K562 (cell line): ENCODE measurements at regions not wholly inside any gene's neighbourhood (a gene's known extent, or its start where the extent isn't known, plus 50 kb on each side); places are given as distances from the start of the nearest gene placed in this dataset.

Experiments
- ATAC-seq: fragments of 200-7000 bp; cut with Tn5 transposase; 3 replicates; pipeline ENCODE4 v1.9.1; 2020; ENCODE audit warnings: moderate library complexity
- BruUV-seq: library from RNA; stranded (reverse); fragments of 400-500 nt; replicated peaks from 2 replicates; lab custom pipeline; 2021; lab: Mats Ljungman, UMichigan
- CTCF ChIA-PET: fragments of 300-600 bp; formaldehyde crosslinking; extraction: SDS; loops from one replicate; lab custom pipeline; 2021; ENCODE audit warnings: low intra/inter-chr PET ratio; lab: Yijun Ruan, JAX
- POLR2A ChIA-PET: fragments of 300-600, 350-650 bp; sonication (Branson Sonifier 250); formaldehyde crosslinking; extraction: SDS; loops from one replicate; lab custom pipeline; 2021; ENCODE audit warnings: antibody characterized with exemption, inconsistent platforms; lab: Yijun Ruan, JAX
- DNase-seq, 4 experiments: peaks; one replicate each; pipeline versions ENCODE4 v3.0.0 to v3.0.0-alpha.2; 2011 to 2018; ENCODE audit warnings: low spot score in 3 of 4, mixed read lengths in 3 of 4; ENCODE audit errors: extremely low read depth in 1 of 4
- FAIRE-seq: peaks from 2 replicates; lab custom pipeline; 2011; peaks lifted over from hg19 to GRCh38; lab: Jason Lieb, UNC
- H2AFZ ChIP-seq: 2 replicates; pipeline ENCODE4 v1.6.0; 2011; ENCODE audit warnings: low read depth, low read length, control low read depth, inconsistent platforms
- H3K27ac ChIP-seq: fragments of 200-600 bp; 3 replicates; pipeline ENCODE4 v1.8.0; 2011; ENCODE audit warnings: low read depth, mild to moderate bottlenecking, control low read depth, inconsistent platforms, low read length, moderate library complexity, mixed read lengths; ENCODE audit errors: extremely low read depth
- H3K27me3 ChIP-seq, 2 experiments: fragments of 300-600 bp in 1 of 2; 2 replicates in 1 of 2; 3 replicates in 1 of 2; pipeline versions ENCODE4 v1.6.0 to v1.8.0; 2011; ENCODE audit warnings: inconsistent platforms in 2 of 2, low read length in 2 of 2, mild to moderate bottlenecking in 1 of 2, mixed read lengths in 1 of 2, moderate library complexity in 1 of 2; ENCODE audit not compliant: control insufficient read depth in 2 of 2, insufficient read depth in 2 of 2
- H3K36me3 ChIP-seq: fragments of 300-600 bp; 3 replicates; pipeline ENCODE4 v1.8.0; 2011; ENCODE audit warnings: mild to moderate bottlenecking, low read length, inconsistent platforms; ENCODE audit not compliant: control insufficient read depth, insufficient read depth
- H3K4me1 ChIP-seq, 2 experiments: fragments of 200-600 bp in 1 of 2; replicated peaks in 1 of 2; 2 replicates in 1 of 2; 3 replicates in 1 of 2; pipeline versions ENCODE4 v1.5.1 to v1.8.0; 2011; ENCODE audit warnings: inconsistent platforms in 2 of 2, low read length in 2 of 2, mild to moderate bottlenecking in 1 of 2, mixed read lengths in 1 of 2, moderate library complexity in 1 of 2; ENCODE audit not compliant: control insufficient read depth in 2 of 2, insufficient read depth in 2 of 2
- H3K4me2 ChIP-seq: 2 replicates; pipeline ENCODE4 v1.6.1; 2011; ENCODE audit warnings: low read length, control low read depth, inconsistent platforms, mixed read lengths; ENCODE audit not compliant: insufficient read depth
- H3K4me3 ChIP-seq: fragments of 200-600 bp; sonication (generic), shearing (Covaris generic); 2 replicates; pipeline ENCODE4 v1.5.1; 2016; ENCODE audit warnings: control low read depth, inconsistent platforms
- H3K79me2 ChIP-seq: fragments of 200-600 bp; 3 replicates; pipeline ENCODE4 v1.8.0; 2011; ENCODE audit warnings: low read length, inconsistent platforms; ENCODE audit not compliant: control insufficient read depth, insufficient read depth
- H3K9ac ChIP-seq, 2 experiments: 2 replicates each; pipeline versions ENCODE4 v1.6.0 to v1.6.1; 2011; ENCODE audit warnings: low read depth in 2 of 2, low read length in 2 of 2, control low read depth in 1 of 2, inconsistent platforms in 1 of 2, mild to moderate bottlenecking in 1 of 2, mixed read lengths in 1 of 2; ENCODE audit not compliant: insufficient read depth in 1 of 2
- H3K9me1 ChIP-seq: one replicate; pipeline ENCODE4 v1.6.0; 2011; ENCODE audit warnings: inconsistent platforms, mild to moderate bottlenecking, low read length, moderate library complexity; ENCODE audit not compliant: control insufficient read depth, insufficient read depth
- H3K9me3 ChIP-seq: replicated peaks from 2 replicates; pipeline ENCODE4 v1.5.1; 2011; ENCODE audit warnings: low read depth, low read length, inconsistent platforms; ENCODE audit not compliant: control insufficient read depth, insufficient read depth
- H4K20me1 ChIP-seq: replicated peaks from 2 replicates; pipeline ENCODE4 v1.6.1; 2011; ENCODE audit warnings: low read length, inconsistent platforms, mixed read lengths; ENCODE audit not compliant: control insufficient read depth, insufficient read depth
- MCM2 ChIP-seq: fragments of 450-650 bp; IDR thresholded peaks from 2 replicates; pipeline ENCODE4 v1.6.1; 2017; ENCODE audit warnings: low read depth, mild to moderate bottlenecking
- MECOM ChIP-seq: fragments of 250-450 bp; sonication (Bioruptor Pico); IDR thresholded peaks from 2 replicates; pipeline ENCODE4 v1.8.0; 2022; ENCODE audit warnings: inconsistent platforms
- MXI1 ChIP-seq: IDR thresholded peaks from 2 replicates; pipeline ENCODE4 v1.6.1; 2011; ENCODE audit warnings: low read depth, mild to moderate bottlenecking, improper control_type of control experiment, low read length
- PHB2 ChIP-seq: fragments of 450-650 bp; IDR thresholded peaks from 2 replicates; pipeline ENCODE4 v1.6.1; 2017; ENCODE audit warnings: low read depth
- RCOR1 ChIP-seq, 2 experiments: IDR thresholded peaks; 2 replicates each; pipeline ENCODE4 v1.6.1; 2012; ENCODE audit warnings: low read depth in 2 of 2, low read length in 2 of 2, borderline replicate concordance in 1 of 2, improper control_type of control experiment in 1 of 2
- SPI1 ChIP-seq: IDR thresholded peaks from 2 replicates; pipeline ENCODE4 v1.6.1; 2011; ENCODE audit warnings: low read depth, low read length, control low read depth, borderline replicate concordance
- TAF9B ChIP-seq: fragments of 450-650 bp; IDR thresholded peaks from 2 replicates; pipeline ENCODE4 v1.6.1; 2018; ENCODE audit warnings: mild to moderate bottlenecking; ENCODE audit not compliant: partially characterized antibody
- TEAD2 ChIP-seq: fragments of 450-650 bp; IDR thresholded peaks from 2 replicates; pipeline ENCODE4 v1.6.1; 2016; ENCODE audit warnings: missing genetic modification characterization, control low read depth, missing compliant biosample characterization
- TRIM24 ChIP-seq, 2 experiments: fragments of 450-650 bp; IDR thresholded peaks; 2 replicates each; pipeline ENCODE4 v1.6.1; 2016
- YBX1 ChIP-seq: fragments of 450-650 bp; IDR thresholded peaks from 2 replicates; pipeline ENCODE4 v1.7.1; 2016; ENCODE audit warnings: mild to moderate bottlenecking
- ZFP36 ChIP-seq: fragments of 150-350 bp; IDR thresholded peaks from 2 replicates; pipeline ENCODE4 v1.6.1; 2018; ENCODE audit warnings: low read length, low read depth; ENCODE audit not compliant: partially characterized antibody
- ZNF184 ChIP-seq: sonication (generic); formaldehyde crosslinking; IDR thresholded peaks from 2 replicates; pipeline ENCODE4 v1.5.0; 2020; ENCODE audit warnings: missing genetic modification reagents
- ZNF23 ChIP-seq: fragments of 250-450 bp; sonication (Bioruptor Pico); IDR thresholded peaks from 2 replicates; pipeline ENCODE4 v1.4.0; 2020; ENCODE audit warnings: mild to moderate bottlenecking
- ZNF24 ChIP-seq: fragments of 450-650 bp; IDR thresholded peaks from 2 replicates; pipeline ENCODE4 v1.6.1; 2016
- ZNF384 ChIP-seq: IDR thresholded peaks from 2 replicates; pipeline ENCODE4 v1.6.1; 2012; ENCODE audit warnings: low read depth, low read length, improper control_type of control experiment
- ZSCAN32 ChIP-seq: fragments of 450-650 bp; formaldehyde crosslinking; IDR thresholded peaks from 2 replicates; pipeline ENCODE4 v1.4.0; 2020; ENCODE audit warnings: mild to moderate bottlenecking, moderate library complexity
- WGBS: fragments of 100-300 bp; shearing (Covaris generic); methylation state at CpG from one replicate; pipeline ENCODE4 v1.1.6; 2016; ENCODE audit warnings: low coverage, mixed read lengths; ENCODE audit not compliant: insufficient coverage; ENCODE audit errors: missing lambda C conversion rate; 5-methylcytosine and 5-hydroxymethylcytosine counted together
- in situ Hi-C: fragments of 300-500 bp; cut with MboI; formaldehyde crosslinking; loops from 4 replicates; pipeline ENCODE4 v1.15.0; 2018; ENCODE audit warnings: inconsistent platforms, mixed read lengths
- intact Hi-C: fragments of 100-400 bp; cut with micrococcal nuclease; formaldehyde crosslinking; loops from 2 replicates; pipeline ENCODE4 v1.14.2; 2022
- TF ChIP-seq, protein P1 (sequence below): sonication (generic); formaldehyde crosslinking; IDR thresholded peaks from 2 replicates; pipeline ENCODE4 v1.9.0; 2022; ENCODE audit warnings: mild to moderate bottlenecking, missing genetic modification reagents
- TF ChIP-seq, protein P2 (sequence below): sonication (generic); formaldehyde crosslinking; IDR thresholded peaks from 2 replicates; pipeline ENCODE4 v1.8.0; 2023; ENCODE audit warnings: mild to moderate bottlenecking, missing genetic modification reagents
- TF ChIP-seq, protein P3 (sequence below): IDR thresholded peaks from 2 replicates; pipeline ENCODE4 v1.6.1; 2014; ENCODE audit warnings: antibody characterized with exemption
- TF ChIP-seq, protein P4 (sequence below), 3 experiments: IDR thresholded peaks in 2 of 3; conservative IDR thresholded peaks in 1 of 3; 2 replicates each; pipeline ENCODE4 v1.5.1; 2011 to 2012; ENCODE audit warnings: low read length in 3 of 3, mild to moderate bottlenecking in 3 of 3, control low read depth in 2 of 3, improper control_type of control experiment in 1 of 3, inconsistent platforms in 1 of 3, low read depth in 1 of 3, mixed read lengths in 1 of 3, moderate library complexity in 1 of 3; ENCODE audit not compliant: insufficient read depth in 2 of 3

DNA sequence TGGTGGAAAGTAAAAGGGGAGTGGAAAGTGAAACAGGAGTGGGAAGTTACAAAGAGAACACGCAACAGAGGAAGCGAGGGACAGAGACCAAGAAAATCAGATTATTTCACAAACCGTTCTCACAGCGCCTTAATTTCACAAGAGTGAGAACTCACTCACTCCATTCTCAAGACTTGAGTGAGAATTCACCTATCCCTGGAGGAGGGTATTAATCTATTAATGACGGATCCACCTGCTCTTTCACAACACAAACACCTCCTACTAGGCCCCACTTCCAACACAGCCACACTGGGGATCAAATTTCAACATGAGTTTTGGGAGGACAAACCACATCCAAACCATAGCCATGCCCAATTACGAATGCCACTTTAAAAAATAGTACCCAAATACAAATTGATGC lies 297.6 kb downstream of the GPAM start:
- Histone ChIP-seq H3K79me2 (no peaks in the 10 kb centered on the region), H3K27ac (no peak overlapping the region), H2AFZ (no peak overlapping the region), H3K4me1 (no peaks in the 10 kb centered on the region), H3K4me3 (no peak overlapping the region), H3K4me2 (no peak overlapping the region), H3K9me1 (no peaks in the 10 kb centered on the region), H3K36me3 (no peaks in the 10 kb centered on the region), H3K27me3 (no peaks in the 10 kb centered on the region), H4K20me1 (no peaks in the 10 kb centered on the region), H3K9me3 (no peaks in the 10 kb centered on the region), H3K9ac (no peak overlapping the region)
- DNase-seq = no peak
- BruUV-seq = no TSS peak
- no peak for TF ChIP-seq MECOM (CRISPR knock-in tag)
- TF ChIP-seq PHB2 = no peak
- TF ChIP-seq, protein P1, sequence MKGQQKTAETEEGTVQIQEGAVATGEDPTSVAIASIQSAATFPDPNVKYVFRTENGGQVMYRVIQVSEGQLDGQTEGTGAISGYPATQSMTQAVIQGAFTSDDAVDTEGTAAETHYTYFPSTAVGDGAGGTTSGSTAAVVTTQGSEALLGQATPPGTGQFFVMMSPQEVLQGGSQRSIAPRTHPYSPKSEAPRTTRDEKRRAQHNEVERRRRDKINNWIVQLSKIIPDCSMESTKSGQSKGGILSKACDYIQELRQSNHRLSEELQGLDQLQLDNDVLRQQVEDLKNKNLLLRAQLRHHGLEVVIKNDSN = no peak
- no peak for TF ChIP-seq RCOR1 (IDR thresholded peaks at IDR 0.05; ENCODE audit: borderline replicate concordance in 1 of 2, low read depth in 2 of 2, low read length in 2 of 2)
- TF ChIP-seq YBX1 = no peak
- TF ChIP-seq, protein P2, sequence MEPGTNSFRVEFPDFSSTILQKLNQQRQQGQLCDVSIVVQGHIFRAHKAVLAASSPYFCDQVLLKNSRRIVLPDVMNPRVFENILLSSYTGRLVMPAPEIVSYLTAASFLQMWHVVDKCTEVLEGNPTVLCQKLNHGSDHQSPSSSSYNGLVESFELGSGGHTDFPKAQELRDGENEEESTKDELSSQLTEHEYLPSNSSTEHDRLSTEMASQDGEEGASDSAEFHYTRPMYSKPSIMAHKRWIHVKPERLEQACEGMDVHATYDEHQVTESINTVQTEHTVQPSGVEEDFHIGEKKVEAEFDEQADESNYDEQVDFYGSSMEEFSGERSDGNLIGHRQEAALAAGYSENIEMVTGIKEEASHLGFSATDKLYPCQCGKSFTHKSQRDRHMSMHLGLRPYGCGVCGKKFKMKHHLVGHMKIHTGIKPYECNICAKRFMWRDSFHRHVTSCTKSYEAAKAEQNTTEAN (CRISPR knock-in tag) = no peak
- TF ChIP-seq TRIM24 (IDR thresholded peaks at IDR 0.05) = no peak
- TF ChIP-seq, protein P3, sequence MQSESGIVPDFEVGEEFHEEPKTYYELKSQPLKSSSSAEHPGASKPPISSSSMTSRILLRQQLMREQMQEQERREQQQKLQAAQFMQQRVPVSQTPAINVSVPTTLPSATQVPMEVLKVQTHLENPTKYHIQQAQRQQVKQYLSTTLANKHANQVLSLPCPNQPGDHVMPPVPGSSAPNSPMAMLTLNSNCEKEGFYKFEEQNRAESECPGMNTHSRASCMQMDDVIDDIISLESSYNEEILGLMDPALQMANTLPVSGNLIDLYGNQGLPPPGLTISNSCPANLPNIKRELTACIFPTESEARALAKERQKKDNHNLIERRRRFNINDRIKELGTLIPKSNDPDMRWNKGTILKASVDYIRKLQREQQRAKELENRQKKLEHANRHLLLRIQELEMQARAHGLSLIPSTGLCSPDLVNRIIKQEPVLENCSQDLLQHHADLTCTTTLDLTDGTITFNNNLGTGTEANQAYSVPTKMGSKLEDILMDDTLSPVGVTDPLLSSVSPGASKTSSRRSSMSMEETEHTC = no peak
- TF ChIP-seq MCM2 = no peak
- TF ChIP-seq ZNF24 = no peak
- no peak for TF ChIP-seq MXI1
- TF ChIP-seq TAF9B = no peak
- no peak for TF ChIP-seq ZSCAN32 (CRISPR knock-in tag)
- no peak for TF ChIP-seq SPI1
- TF ChIP-seq ZNF184 (CRISPR knock-in tag) = no peak
- TF ChIP-seq, protein P4, sequence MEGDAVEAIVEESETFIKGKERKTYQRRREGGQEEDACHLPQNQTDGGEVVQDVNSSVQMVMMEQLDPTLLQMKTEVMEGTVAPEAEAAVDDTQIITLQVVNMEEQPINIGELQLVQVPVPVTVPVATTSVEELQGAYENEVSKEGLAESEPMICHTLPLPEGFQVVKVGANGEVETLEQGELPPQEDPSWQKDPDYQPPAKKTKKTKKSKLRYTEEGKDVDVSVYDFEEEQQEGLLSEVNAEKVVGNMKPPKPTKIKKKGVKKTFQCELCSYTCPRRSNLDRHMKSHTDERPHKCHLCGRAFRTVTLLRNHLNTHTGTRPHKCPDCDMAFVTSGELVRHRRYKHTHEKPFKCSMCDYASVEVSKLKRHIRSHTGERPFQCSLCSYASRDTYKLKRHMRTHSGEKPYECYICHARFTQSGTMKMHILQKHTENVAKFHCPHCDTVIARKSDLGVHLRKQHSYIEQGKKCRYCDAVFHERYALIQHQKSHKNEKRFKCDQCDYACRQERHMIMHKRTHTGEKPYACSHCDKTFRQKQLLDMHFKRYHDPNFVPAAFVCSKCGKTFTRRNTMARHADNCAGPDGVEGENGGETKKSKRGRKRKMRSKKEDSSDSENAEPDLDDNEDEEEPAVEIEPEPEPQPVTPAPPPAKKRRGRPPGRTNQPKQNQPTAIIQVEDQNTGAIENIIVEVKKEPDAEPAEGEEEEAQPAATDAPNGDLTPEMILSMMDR (IDR thresholded peaks at IDR 0.05 in 2 of 3, conservative IDR thresholded peaks at IDR 0.05 in 1 of 3; ENCODE audit: insufficient read depth in 2 of 3, low read depth in 1 of 3, low read length in 3 of 3) = no peak
- TF ChIP-seq ZFP36 = no peak
- TF ChIP-seq ZNF23 (CRISPR knock-in tag) = no peak
- no peak for TF ChIP-seq ZNF384
- TF ChIP-seq TEAD2 = no peak
- in situ Hi-C loops (no loop called here), intact Hi-C loops (no loop called here)
- ChIA-PET POLR2A (no interaction called here), CTCF (no interaction called here)
- FAIRE-seq = no peak
- ATAC-seq = no peak
- 0% methylated on average over 5 of the region's 6 CpGs for WGBS
